ENCODE measurements at regions not wholly inside any gene's neighbourhood (a gene's known extent, or its start where the extent isn't known, plus 50 kb on each side); places are given as distances from the start of the nearest gene placed in this dataset.
"Not testable (repeated sequence)": the region's sequence is repeated elsewhere in the genome, so short reads cannot be mapped to it uniquely, and the experiment has no call there.

GRCh38 chr11:21723678-21724077 is 469.2 kb upstream of the ANO5 start:
- DNase-seq (ENCODE audit: low read depth), result no peak

DNA sequence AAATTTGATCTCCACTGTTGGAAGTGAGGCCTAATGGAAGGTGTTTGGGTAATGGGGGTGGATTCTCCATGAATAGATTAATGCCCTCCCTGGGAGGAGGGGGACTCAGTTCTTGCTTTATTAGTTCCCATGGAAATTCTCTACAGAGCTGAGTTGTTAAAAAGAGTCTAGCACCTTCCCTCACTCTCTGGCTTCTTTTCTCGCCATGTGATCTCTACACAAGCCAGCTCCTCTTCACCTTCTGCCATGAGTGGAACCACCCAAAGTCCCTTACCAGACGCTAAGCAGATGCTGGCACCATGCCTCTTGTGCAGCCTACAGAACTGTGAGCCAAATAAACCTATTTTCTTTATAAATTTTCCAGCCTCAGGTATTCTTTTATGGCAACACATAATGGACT is 465.8 kb upstream of the ANO5 start:
- DNase-seq (ENCODE audit: low read depth), result no peak

GRCh38 chr11:21736404-21736803 is 456.5 kb upstream of the ANO5 start:
- DNase-seq (ENCODE audit: low read depth), result no peak

DNA sequence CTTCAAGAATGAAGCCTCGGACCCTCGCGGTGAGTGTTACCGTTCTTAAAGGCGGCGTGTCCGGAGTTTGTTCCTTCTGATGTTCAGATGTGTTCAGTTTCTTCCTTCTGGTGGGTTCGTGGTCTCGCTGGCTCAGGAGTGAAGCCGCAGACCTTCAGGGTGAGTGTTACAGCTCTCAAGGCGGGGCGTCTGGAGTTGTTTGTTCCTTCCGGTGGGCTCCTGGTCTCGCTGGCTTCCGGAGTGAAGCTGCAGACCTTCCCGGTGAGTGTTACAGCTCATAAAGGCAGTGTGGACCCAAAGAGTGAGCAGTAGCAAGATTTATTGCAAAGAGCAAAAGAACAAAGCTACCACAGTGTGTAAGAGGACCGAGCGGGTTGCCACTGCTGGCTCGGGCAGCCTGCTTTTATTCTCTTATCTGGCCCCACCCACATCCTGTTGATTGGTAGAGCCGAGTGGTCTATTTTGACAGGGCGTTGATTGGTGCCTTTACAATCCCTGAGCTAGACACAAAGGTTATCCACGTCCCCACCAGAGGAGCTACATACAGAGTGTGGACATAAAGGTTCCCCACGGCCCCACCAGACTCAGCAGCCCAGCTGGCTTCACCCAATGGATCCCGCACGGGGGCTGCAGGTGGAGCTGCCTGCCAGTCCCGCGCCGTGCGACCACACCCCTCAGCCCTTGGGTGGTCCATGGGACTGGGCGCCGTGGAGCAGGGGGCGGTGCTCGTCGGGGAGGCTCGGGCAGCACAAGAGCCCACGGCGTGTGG is 440.2 kb upstream of the ANO5 start:
- not testable (repeated sequence) for DNase-seq (ENCODE audit: low read depth)

DNA sequence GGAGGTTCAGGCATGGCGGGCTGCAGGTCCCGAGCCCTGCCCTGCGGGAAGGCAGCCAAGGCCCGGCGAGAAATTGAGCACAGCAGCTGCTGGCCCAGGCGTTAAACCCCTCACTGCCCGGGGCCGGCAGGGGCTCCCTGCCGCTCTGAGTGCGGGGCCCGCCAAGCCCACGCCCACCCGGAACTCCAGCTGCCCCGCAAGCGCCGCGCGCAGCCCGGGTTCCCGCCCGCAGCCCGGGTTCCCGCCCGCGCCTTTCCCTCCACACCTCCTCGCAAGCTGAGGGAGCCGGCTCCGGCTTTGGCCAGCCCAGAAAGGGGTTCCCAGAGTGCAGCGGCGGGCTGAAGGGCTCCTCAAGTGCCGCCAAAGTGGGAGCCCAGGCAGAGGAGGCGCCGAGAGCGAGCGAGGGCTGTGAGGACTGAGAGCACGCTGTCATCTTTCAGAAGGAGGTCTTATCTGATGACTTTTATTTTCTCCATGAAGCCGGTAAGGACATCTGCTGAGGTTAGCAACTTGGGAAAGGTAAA is 439.6 kb upstream of the ANO5 start:
- DNase-seq (ENCODE audit: low read depth), result not testable (repeated sequence)

- no peak for DNase-seq (ENCODE audit: low read depth)
These were observed 431.9 kb upstream of the ANO5 start for GRCh38 chr11:21761000-21761399.

DNA sequence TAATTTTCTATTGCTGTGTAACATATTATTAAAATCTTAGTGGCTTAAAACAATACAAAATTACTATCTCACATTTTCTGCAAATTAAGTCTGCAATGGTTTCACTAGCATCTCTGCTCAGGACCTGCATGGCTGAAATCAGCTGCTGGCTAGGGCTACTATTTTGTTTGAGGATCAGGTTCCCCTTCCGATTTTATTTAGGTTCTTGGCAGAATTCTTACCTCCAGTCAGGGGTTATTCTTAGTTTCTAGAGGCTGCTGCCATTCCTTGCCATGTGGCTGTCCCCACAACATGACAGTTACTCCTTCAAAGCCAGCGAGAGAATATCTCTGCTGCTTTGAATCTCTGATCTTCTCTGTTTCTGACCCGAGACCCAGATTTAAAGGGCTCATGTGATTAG is 424.5 kb upstream of the ANO5 start:
- DNase-seq (ENCODE audit: low read depth), result no peak

DNA sequence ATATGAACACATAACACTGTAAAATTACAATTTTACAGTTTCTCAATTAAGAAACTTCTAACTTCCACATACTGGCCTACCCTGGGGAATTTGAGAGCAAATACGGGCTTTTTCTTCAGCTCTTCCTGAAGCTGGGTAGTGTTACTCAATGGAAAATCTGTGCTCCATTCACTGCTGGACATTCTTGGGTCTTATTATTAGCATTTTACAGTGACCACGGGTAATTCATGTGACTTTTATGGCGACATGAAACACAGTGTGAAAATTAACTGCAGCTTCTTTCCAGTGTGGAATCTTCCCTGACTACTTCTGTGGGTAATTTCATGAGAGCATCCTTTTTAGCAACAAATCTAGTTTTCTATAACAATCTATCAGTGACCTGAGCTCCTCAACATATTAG is 423.7 kb upstream of the ANO5 start:
- DNase-seq (ENCODE audit: low read depth), result no peak

GRCh38 chr11:21771097-21771496 is 421.8 kb upstream of the ANO5 start:
- no peak for DNase-seq (ENCODE audit: low read depth)

DNA sequence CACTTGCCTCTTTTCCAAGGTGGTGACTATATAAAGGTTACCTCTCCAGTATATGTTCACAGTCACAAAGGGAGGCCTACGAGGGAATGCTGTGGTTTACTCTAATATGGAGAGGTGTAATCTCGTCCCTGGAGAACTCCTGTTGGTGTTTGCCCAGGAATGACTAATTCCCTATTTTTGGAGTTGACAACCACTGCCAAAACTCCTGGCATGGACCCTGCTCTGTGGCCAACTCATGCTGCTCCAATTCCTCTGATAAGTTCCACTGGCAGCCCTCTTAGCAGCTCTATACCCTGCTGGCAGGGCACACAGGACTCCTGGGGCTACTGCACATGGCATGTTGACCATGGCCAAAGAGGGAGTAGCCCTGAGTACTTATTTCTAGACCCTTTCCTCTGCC is 418.7 kb upstream of the ANO5 start:
- DNase-seq (ENCODE audit: low read depth), result no peak

DNA sequence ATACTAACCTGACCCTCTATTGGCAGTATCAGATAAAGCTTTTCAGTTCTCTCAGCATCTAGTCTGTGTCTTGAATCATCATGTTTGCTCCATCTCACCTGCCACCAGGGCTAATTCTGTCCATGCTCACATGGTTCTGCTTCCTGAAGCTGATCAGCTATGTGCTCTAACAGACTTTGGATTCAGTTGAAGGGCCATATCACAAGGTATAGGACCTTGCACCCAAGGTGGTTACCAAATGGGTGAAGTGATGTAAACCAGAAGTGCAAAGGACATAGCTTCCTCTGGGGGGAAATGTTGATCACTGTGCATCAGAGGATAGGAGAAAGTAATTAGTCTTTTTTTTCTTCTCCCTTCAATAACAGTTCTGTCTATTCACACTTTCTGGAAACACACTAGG is 417.0 kb upstream of the ANO5 start:
- DNase-seq (ENCODE audit: low read depth), result no peak

- no peak for DNase-seq (ENCODE audit: low read depth)
These were observed 408.9 kb upstream of the ANO5 start for GRCh38 chr11:21783954-21784353.

- DNase-seq (ENCODE audit: low read depth), result no peak
These were observed 407.5 kb upstream of the ANO5 start for GRCh38 chr11:21785351-21785750.

DNA sequence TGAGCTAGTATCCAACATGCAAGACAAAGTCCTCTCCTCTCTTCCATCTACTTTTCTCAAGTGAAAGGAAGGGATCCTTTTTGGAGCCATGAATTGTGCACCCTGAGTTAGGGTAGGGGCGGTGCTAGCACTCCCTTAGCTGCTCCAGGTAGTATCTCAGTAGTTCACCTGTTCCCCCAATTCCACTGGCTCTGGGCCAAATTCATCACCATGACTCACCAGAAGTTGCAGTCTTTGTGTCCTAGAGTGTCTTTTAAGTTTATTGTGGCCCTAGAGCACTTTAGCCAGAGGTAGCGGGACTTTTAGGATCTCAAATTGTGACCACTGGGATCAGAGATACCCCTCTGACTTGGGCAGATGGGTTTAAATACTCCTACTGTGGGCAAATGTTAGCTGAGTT is 398.6 kb upstream of the ANO5 start:
- no peak for DNase-seq (ENCODE audit: low read depth)

DNA sequence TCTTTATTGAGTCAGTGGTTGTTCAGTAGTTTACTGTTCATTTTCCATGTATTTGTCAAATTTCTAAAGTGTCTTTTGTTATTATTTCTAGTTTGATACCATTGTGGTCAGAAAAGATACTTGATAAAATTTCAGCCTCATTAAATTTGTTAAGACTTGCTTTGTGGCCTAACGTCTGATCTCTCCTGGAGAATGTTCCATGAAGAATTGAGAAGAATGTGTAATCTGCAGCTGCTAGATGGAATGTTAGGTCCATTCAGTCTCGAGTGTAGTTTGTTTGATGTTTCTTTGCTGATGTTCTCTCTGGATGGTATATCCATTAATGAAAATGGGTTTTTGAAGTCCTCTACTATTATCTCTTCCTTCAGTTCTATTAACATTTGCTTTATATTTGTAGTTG is 394.7 kb upstream of the ANO5 start:
- DNase-seq (ENCODE audit: low read depth), result no peak

DNA sequence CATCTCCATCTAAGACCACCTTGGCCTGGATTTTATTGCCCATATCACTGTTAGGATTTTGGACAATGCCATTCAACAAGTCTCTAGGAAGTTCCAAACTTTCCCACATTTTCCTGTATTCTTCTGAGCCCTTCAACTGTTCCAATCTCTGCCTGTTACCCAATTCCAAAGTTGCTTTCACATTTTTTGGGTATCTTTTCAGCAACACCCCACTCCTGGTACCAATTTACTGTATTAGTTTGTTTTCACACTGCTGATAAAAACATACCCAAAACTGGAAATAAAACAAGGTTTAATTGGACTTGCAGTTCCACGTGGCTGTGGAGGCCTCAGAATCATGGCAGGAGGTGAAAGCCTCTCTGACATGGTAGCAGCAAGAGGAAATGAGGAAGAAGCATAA is 388.4 kb upstream of the ANO5 start:
- not testable (repeated sequence) for DNase-seq (ENCODE audit: low read depth)

GRCh38 chr11:21806508-21806907 is 386.4 kb upstream of the ANO5 start:
- no peak for DNase-seq (ENCODE audit: low read depth)

GRCh38 chr11:21806947-21807346 is 385.9 kb upstream of the ANO5 start:
- DNase-seq (ENCODE audit: low read depth), result no peak

GRCh38 chr11:21807350-21807749 is 385.5 kb upstream of the ANO5 start:
- DNase-seq (ENCODE audit: low read depth), result no peak

GRCh38 chr11:21810650-21811049 is 382.2 kb upstream of the ANO5 start:
- no peak for DNase-seq (ENCODE audit: low read depth)

DNA sequence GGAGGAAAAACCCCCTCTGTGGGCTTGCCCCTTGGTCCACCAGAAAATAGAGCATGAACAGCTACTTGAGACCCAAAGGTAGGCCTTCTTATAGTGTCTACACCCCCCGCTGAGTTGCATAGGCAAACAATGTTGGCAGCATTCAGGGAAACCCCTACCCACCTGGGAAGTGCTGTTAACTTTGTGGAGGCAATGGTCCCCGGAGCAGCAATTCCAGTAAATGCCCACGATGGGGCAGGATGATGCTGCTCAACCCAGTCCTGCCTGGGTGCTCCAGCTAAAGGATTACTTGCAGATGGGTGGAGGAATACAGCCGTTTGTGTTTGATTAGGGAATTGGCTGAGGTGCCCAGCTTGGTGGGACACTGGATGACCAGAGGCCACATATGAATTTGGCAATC is 381.3 kb upstream of the ANO5 start:
- DNase-seq (ENCODE audit: low read depth), result no peak

DNA sequence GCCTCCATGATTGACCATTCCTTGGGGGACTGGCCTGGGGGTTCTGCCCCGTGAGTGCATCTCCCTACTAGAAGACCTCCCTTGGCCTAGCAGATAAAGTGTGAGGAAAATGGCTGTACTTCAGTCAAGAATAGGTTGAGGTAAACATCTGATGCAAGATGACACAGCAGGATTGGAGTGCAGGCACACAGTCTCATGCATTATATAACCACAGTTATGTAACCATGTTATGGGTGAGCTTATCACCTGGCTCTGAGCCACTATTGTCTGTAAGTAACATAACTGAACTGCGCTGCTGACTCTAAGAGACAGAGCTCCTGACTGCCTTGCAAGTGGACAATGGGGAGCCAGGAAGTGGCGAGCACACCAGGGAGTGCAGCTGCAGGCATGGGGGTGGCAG is 378.7 kb upstream of the ANO5 start:
- peak; percentile 0 for DNase-seq (ENCODE audit: low read depth)

DNA sequence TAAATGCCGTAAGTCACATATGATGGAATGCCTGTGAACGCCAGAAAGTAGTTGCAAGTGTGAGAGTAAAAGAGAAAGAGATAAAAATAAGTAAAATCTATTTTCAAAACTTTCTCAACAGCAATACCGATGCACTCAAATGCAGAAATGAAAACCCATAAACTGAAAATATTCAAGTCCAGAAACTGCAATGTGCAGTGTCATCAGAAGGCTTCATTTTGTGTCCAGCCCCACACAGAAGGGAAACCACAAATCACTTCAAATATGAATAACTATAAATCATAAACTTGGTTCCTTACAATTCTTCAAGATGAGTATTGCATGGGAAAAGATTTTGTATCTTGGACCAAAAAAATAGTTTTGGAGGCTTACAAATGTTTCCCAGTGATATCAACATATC is 375.2 kb upstream of the ANO5 start:
- DNase-seq (ENCODE audit: low read depth), result no peak

DNA sequence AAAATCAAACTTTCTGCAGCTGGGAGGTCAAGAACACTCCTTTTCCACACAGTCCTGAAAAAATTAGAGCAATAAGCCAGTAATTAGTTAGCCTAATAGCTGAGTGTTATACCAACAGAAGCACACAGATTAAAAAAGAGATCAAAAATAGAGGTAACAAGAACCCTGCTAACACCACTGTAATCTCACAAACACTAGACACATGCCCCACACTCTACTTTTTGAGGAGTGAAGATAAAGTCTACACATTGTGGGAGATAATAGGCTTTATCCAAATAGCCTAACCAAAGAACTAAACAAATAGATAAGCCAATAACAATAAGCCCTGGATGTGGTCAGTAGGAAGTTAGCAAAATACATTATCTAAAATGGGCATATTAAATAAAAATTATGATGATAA is 372.7 kb upstream of the ANO5 start:
- no peak for DNase-seq (ENCODE audit: low read depth)

All from RPMI7951 (cell line).